GM21786 (cell line): ENCODE measurements at regions not wholly inside any gene's neighbourhood (a gene's known extent, or its start where the extent isn't known, plus 50 kb on each side); places are given as distances from the start of the nearest gene placed in this dataset.
"Not testable (repeated sequence)": the region's sequence is repeated elsewhere in the genome, so short reads cannot be mapped to it uniquely, and the experiment has no call there.

Experiments
- ATAC-seq: cut with Tn5 transposase; IDR thresholded peaks from one replicate; pipeline ENCODE4 v1.9.1; 2021; ENCODE audit not compliant: unreplicated experiment

GRCh38 chr9:16267281-16268066 lies 603.0 kb downstream of the BNC2 start:
- no peak for ATAC-seq

GRCh38 chr9:16268067-16268881 lies 602.2 kb downstream of the BNC2 start:
- no peak for ATAC-seq

GRCh38 chr9:16271967-16272366 lies 598.5 kb downstream of the BNC2 start:
- no peak for ATAC-seq

GRCh38 chr9:16272776-16273175 lies 597.7 kb downstream of the BNC2 start:
- ATAC-seq: no peak

GRCh38 chr9:16275795-16276624 lies 594.5 kb downstream of the BNC2 start:
- ATAC-seq: no peak

- ATAC-seq: no peak
Observed at GRCh38 chr9:16276866-16277265, 593.6 kb downstream of the BNC2 start.

- no peak for ATAC-seq
Observed at GRCh38 chr9:16277471-16277960, 593.0 kb downstream of the BNC2 start.

GRCh38 chr9:16278326-16278999 lies 592.0 kb downstream of the BNC2 start:
- ATAC-seq: no peak

- no peak for ATAC-seq
Observed at GRCh38 chr9:16281707-16282106, 588.8 kb downstream of the BNC2 start.

GRCh38 chr9:16282216-16282615 lies 588.3 kb downstream of the BNC2 start:
- no peak for ATAC-seq

- ATAC-seq: no peak
Observed at GRCh38 chr9:16282718-16283117, 587.8 kb downstream of the BNC2 start.

- ATAC-seq: no peak
Observed at GRCh38 chr9:16286160-16286559, 584.3 kb downstream of the BNC2 start.

- ATAC-seq: no peak
Observed at GRCh38 chr9:16289639-16290038, 580.8 kb downstream of the BNC2 start.

- no peak for ATAC-seq
Observed at GRCh38 chr9:16290169-16290568, 580.3 kb downstream of the BNC2 start.

- ATAC-seq: no peak
Observed at GRCh38 chr9:16291921-16292320, 578.5 kb downstream of the BNC2 start.

- no peak for ATAC-seq
Observed at GRCh38 chr9:16293610-16294009, 576.9 kb downstream of the BNC2 start.

- no peak for ATAC-seq
Observed at GRCh38 chr9:16294133-16294770, 576.2 kb downstream of the BNC2 start.

GRCh38 chr9:16294940-16295339 lies 575.5 kb downstream of the BNC2 start:
- ATAC-seq: not testable (repeated sequence)

GRCh38 chr9:16299368-16299767 lies 571.1 kb downstream of the BNC2 start:
- ATAC-seq: not testable (repeated sequence)

GRCh38 chr9:16303506-16303905 lies 567.0 kb downstream of the BNC2 start:
- ATAC-seq: no peak
